ENCODE measurements at regions not wholly inside any gene's neighbourhood (a gene's known extent, or its start where the extent isn't known, plus 50 kb on each side); places are given as distances from the start of the nearest gene placed in this dataset.
A peak's percentile ranks its signal among the peaks of the same experiment; 100 is the strongest.
"Not testable (repeated sequence)": the region's sequence is repeated elsewhere in the genome, so short reads cannot be mapped to it uniquely, and the experiment has no call there.

DNA sequence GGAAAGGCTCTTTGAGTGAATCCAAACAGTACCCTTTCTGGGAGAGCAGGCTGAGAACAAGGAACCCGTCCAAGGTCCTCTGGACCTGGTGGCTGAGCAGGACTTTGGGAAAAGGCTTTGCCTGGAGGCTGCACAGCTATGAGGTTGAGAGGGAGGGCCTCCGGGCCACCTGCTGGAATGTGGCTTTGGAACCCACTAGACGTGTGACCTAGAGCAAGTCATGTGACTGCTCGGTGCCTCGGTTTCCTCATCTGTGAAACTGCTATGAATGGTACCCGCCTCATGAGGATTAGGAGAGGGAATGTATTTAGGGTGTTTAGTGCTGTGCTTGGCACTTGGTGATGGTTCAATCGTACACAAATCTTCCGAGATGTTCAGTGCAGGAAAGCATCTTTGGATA, 50.4 kb downstream of the HAPSTR1 start:
- no peak for DNase-seq

- DNase-seq, result no peak
These were observed 52.7 kb downstream of the HAPSTR1 start for GRCh38 chr16:9144106-9144505.

DNA sequence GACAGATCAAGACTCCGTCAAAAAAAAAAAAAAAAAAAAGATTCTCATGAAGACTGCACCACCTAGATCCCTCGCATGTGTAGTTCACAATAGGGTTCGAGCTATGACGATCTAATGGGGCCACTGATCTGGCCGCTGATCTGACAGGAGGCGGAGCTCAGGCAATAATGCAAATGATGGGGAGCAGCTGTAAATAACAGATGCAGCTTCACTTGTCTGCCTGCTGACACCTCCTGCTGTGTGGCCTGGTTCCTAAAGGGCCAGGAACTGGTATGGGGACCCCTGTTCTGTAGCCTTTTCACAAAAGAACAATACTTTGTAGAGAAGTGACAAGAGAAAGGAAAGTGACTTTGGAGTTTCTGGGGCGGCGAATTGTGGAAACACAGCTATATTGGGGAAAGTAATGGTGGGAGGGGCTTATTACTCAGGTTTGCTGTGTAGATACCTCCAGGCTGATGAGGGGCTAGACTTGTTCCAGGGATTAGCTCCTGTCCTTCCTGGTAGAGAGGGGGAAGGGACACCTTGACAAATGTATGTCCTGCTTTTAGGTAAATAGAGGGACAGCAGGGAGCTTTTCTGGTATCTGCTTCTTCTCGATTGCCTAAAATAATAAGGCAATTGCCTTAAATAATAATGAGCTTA, 57.1 kb downstream of the HAPSTR1 start:
- DNase-seq, result no peak

DNA sequence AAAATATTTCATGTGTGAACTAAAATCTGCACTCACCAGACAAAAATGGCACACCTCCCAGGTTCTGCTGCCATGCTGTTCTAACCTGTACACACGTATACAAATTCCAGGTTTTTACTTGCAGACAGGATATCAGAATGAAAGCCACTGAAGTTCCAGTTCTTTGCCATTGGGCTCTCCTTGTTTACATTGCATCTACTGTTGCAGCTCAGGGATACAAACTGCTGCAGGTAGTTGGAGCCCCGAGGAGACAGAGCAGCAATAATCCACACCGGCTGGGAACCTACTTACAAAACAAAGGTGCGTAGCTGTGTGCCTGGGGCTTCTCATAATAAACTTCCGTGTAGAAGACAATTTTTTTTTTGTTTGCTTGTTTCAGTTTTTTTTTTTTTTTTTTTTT, 59.6 kb downstream of the HAPSTR1 start:
- no peak for DNase-seq

- DNase-seq, result no peak
These were observed 60.2 kb downstream of the HAPSTR1 start for GRCh38 chr16:9151597-9151996.

DNA sequence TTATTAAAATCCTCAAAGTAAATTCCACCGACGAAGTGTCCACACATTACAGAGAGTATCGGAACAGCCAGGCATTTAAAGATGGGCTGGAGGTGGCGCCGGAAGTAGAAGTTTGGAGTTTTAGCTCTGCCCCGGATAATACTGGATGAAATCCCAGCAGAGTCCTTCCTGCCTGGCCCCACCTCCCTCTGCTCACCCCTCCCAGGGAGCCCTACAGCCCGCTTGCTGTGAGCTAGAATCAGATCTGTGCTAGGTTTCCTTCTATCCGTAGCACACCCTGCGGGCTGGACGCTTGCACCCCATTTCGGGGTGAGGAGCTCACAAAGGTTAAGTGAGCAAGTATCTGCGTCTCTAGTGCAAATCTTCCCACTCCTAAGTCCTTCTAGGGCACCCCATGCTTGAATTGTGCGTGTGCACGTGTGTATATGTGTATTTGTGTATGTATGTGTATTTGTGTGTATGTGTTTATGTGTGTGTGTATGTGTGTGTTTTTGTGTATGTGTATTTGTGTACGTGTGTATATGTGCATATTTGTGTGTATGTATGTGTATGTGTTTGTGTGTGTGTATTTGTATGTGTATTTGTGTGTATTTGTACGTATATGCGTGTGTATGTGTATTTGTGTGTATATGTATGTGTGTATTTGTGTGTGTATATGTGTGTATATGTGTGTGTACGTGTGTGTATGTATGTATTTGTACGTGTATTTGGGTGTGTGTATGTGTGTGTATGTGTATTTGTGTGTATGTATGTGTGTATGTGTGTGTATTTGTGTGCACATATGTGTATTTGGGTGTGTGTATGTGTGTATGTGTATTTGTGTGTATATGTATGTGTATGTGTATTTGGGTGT, 61.4 kb downstream of the HAPSTR1 start:
- DNase-seq, result no peak

GRCh38 chr16:9153502-9153864, 62.0 kb downstream of the HAPSTR1 start:
- DNase-seq, result no peak

DNA sequence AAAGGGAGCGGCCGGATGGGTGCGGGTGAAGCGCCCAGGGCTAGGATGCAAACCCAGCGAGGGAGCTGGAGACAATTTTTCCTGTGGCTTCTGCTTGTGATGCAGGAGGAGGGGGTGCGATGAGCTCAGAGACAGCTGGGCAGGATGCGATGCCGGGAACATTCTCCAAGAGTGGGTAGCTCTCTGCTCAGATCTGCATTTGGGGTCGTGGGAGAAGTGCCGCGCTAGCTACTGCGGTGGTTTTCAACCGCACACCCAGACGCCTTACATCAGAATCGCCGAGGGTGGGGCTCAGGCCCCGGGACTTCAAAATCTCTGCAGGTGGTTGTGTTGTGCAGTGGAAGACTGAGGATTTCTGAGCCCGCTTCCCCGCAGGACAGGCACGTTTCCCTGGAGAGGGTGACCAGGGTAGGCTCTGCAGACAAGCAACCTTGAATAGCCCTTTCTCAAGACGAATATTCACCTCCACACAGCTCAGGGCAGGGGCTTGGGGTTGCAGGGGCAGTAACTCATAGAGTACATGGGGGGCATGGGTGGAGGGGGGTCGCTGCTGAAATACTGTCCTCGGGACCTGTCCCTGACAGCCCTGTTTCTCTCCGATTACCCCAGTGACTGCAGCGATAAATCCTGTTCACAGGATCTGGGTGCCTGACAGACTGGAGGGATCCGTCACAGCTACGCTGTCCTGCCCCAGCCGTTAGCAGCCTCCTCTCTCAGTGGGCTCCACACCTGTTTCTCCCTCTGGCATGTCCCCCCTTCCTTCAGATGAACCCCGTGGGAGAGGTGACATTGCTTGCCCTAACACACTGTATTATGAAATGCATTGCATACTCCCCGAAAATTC, 63.3 kb downstream of the HAPSTR1 start:
- no peak for DNase-seq

DNA sequence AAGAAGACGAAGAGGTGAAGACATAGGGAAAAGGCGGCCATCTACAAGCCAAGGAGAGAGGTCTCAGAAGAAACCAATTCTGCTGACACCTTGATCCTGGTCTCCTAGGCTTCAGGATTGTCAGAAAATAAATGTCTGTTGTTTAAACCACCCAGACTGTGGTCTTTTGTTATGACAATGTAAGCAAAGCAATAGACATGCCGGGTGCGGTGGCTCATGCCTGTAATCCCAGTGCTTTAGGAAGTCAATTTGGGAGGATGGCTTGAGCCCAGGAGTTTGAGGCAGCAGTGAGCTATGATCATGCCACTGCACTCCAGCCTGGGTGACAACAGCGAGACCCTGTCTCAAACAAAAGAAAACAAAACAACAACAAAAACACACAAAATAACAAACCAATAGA, 64.4 kb downstream of the HAPSTR1 start:
- DNase-seq, result no peak

GRCh38 chr16:9159839-9160550, 68.6 kb downstream of the HAPSTR1 start:
- peak; percentile 68 for DNase-seq

DNA sequence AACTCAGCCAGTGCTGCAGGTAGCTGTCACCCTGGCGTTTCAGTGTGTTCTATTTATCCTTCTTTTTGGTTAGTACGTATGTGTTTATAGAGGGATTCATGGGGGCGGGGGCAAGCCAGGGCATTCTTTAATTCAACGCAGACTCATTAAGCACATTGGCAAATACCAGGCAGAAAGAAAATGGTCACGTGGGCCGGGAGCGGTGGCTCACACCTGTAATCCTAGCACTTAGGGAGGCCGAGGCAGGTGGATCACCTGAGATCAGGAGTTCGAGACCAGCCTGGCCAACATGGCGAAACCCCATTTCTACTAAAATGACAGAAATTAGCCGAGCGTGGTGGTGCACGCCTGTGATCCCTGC, 69.1 kb downstream of the HAPSTR1 start:
- no peak for DNase-seq

DNA sequence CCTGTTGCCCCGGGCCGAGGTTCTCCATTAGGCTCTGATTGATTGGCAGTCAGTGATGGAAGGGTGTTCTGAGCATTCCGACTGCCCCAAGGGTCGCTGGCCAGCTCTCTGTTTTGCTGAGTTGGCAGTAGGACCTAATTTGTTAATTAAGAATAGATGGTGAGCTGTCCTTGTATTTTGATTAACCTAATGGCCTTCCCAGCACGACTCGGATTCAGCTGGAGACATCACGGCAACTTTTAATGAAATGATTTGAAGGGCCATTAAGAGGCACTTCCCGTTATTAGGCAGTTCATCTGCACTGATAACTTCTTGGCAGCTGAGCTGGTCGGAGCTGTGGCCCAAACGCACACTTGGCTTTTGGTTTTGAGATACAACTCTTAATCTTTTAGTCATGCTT, 74.2 kb downstream of the HAPSTR1 start:
- no peak for DNase-seq

- DNase-seq, result not testable (repeated sequence)
These were observed 75.0 kb downstream of the HAPSTR1 start for GRCh38 chr16:9166326-9166993.

DNA sequence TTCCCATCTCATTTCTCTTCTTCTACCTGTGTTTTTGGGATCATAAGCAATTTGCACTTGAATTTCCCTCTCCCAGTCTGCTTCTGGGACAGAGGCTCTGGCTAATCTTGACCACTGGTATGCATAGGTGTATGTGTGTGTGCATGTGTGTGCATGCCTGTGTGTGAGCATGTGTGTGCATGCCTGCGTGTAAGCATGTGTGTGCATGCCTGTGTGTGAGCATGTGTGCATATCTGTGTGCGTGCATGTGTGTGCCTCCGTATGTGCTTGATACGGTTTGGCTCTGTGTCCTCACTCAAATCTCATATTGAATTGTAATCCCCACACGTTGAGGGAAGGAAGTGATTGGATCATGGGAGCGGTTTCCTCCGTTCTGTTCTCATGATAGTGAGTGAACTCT, 77.7 kb downstream of the HAPSTR1 start:
- no peak for DNase-seq

DNA sequence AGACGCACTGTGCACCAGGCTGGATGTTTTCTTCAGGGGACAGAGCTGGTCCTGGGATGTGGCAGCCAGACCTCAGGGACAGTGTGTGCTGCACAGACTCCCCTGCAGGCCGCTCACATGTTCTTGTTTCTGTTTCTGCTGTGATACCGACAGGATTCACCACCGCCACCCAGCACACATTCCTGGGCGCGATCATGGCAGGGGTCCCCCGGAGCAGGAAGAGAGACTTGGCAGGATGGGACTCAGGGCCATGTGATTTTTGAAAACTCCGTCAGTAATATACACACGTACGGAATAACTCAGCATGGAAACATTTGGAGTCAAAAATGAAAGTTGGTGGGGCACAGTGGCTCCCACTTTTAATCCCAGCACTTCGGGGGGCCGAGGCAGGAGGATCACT, 79.0 kb downstream of the HAPSTR1 start:
- no peak for DNase-seq

- no peak for DNase-seq
These were observed 85.3 kb downstream of the HAPSTR1 start for GRCh38 chr16:9176547-9177418.

GRCh38 chr16:9177861-9178260, 86.4 kb downstream of the HAPSTR1 start:
- DNase-seq, result no peak

GRCh38 chr16:9183682-9184353, 92.4 kb downstream of the HAPSTR1 start:
- DNase-seq, result no peak

GRCh38 chr16:9184354-9184690, 92.9 kb downstream of the HAPSTR1 start:
- no peak for DNase-seq

- no peak for DNase-seq
These were observed 93.9 kb downstream of the HAPSTR1 start for GRCh38 chr16:9185381-9185780.

DNA sequence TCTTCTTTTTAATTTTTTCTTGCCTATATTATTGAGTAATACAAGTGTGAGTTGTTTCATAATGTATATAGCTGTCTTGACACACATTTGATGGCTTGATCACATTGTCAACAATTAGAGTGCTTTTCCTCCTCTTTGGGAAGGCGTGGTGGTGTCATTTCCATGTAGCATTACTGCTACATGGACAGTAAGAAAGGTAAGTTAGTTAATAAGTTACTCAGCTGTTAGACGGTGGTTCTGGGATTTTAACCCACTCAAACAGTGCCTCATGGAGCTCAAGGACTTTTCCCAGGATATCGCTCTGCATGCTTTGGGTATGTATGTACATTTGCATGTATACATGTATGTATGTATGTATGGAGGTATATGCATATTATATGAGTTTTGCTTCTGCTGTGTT, 94.6 kb downstream of the HAPSTR1 start:
- no peak for DNase-seq

Data from stimulated activated CD8-positive, alpha-beta memory T cell treated with anti-CD3 and anti-CD28 coated beads, Interleukin-4, amount 100 ng/mL, for 48 hours (primary cell).